Trophoblast cell (in vitro differentiated cells and primary cell): ENCODE measurements at regions not wholly inside any gene's neighbourhood (a gene's known extent, or its start where the extent isn't known, plus 50 kb on each side); places are given as distances from the start of the nearest gene placed in this dataset.

Experiments
- DNase-seq, 2 donors: peaks; one replicate each; pipeline ENCODE4 v3.0.0-alpha.2; 2016
- H2AFZ ChIP-seq: 2 replicates; pipeline ENCODE4 v1.6.1; 2013; ENCODE audit warnings: low read length, moderate library complexity, mild to moderate bottlenecking; ENCODE audit not compliant: insufficient read depth, poor library complexity
- H2AK5ac ChIP-seq: 2 replicates; pipeline ENCODE4 v1.6.1; 2013; ENCODE audit warnings: mild to moderate bottlenecking, low read length
- H2BK120ac ChIP-seq: 2 replicates; pipeline ENCODE4 v1.6.1; 2013; ENCODE audit warnings: low read length, mild to moderate bottlenecking, moderate library complexity; ENCODE audit not compliant: insufficient read depth, poor library complexity
- H2BK12ac ChIP-seq: 2 replicates; pipeline ENCODE4 v1.6.1; 2013; ENCODE audit warnings: mild to moderate bottlenecking, low read length, moderate library complexity
- H2BK5ac ChIP-seq: 2 replicates; pipeline ENCODE4 v1.6.1; 2013; ENCODE audit warnings: low read length, low read depth, moderate library complexity, mild to moderate bottlenecking; ENCODE audit not compliant: poor library complexity
- H3K14ac ChIP-seq: 2 replicates; pipeline ENCODE4 v1.6.1; 2013; ENCODE audit warnings: mild to moderate bottlenecking, low read length
- H3K18ac ChIP-seq: 2 replicates; pipeline ENCODE4 v1.6.1; 2013; ENCODE audit warnings: mild to moderate bottlenecking, low read length
- H3K23ac ChIP-seq: 2 replicates; pipeline ENCODE4 v1.6.1; 2013; ENCODE audit warnings: low read length
- H3K27ac ChIP-seq: 2 replicates; pipeline ENCODE4 v1.5.1; 2013; ENCODE audit warnings: low read depth, mild to moderate bottlenecking, inconsistent platforms, low read length, moderate library complexity
- H3K27me3 ChIP-seq: 2 replicates; pipeline ENCODE4 v1.6.1; 2013; ENCODE audit warnings: inconsistent platforms, mild to moderate bottlenecking, low read length, moderate library complexity; ENCODE audit not compliant: insufficient read depth
- H3K36me3 ChIP-seq, 2 experiments: 1 replicate in 1 of 2; 2 replicates in 1 of 2; pipeline ENCODE4 v1.6.1; 2013; ENCODE audit warnings: low read length in 2 of 2, mild to moderate bottlenecking in 2 of 2, moderate library complexity in 1 of 2; ENCODE audit not compliant: insufficient read depth in 2 of 2, control insufficient read depth in 1 of 2
- H3K4ac ChIP-seq: 2 replicates; pipeline ENCODE4 v1.6.1; 2013; ENCODE audit warnings: low read depth, mild to moderate bottlenecking, low read length, moderate library complexity
- H3K4me1 ChIP-seq, 2 experiments: 1 replicate in 1 of 2; 2 replicates in 1 of 2; pipeline ENCODE4 v1.6.1; 2013; ENCODE audit warnings: low read length in 2 of 2, mild to moderate bottlenecking in 2 of 2, moderate library complexity in 1 of 2; ENCODE audit not compliant: insufficient read depth in 2 of 2, control insufficient read depth in 1 of 2
- H3K4me2 ChIP-seq: 2 replicates; pipeline ENCODE4 v1.6.1; 2013; ENCODE audit warnings: inconsistent platforms, mild to moderate bottlenecking, low read length, moderate library complexity
- H3K4me3 ChIP-seq: 2 replicates; pipeline ENCODE4 v1.5.1; 2013; ENCODE audit warnings: mild to moderate bottlenecking, low read depth, low read length, inconsistent platforms
- H3K79me1 ChIP-seq: one replicate; pipeline ENCODE4 v1.6.1; 2013; ENCODE audit warnings: low read length
- H3K79me2 ChIP-seq: 2 replicates; pipeline ENCODE4 v1.6.1; 2013; ENCODE audit warnings: low read length, mild to moderate bottlenecking; ENCODE audit not compliant: control insufficient read depth, insufficient read depth, poor library complexity
- H3K9ac ChIP-seq: 2 replicates; pipeline ENCODE4 v1.6.1; 2013; ENCODE audit warnings: mild to moderate bottlenecking, low read length
- H3K9me3 ChIP-seq: 2 replicates; pipeline ENCODE4 v1.6.1; 2013; ENCODE audit warnings: low read depth, mild to moderate bottlenecking, control low read depth, inconsistent platforms, low read length; ENCODE audit not compliant: insufficient read depth
- H4K12ac ChIP-seq: 2 replicates; pipeline ENCODE4 v1.6.1; 2013; ENCODE audit warnings: low read depth, mild to moderate bottlenecking, low read length, moderate library complexity
- H4K8ac ChIP-seq: 2 replicates; pipeline ENCODE4 v1.6.1; 2013; ENCODE audit warnings: low read depth, mild to moderate bottlenecking, low read length, moderate library complexity
- H4K91ac ChIP-seq: one replicate; pipeline ENCODE4 v1.6.1; 2013; ENCODE audit warnings: low read depth, mild to moderate bottlenecking, low read length, moderate library complexity
- WGBS: extraction: QIAGEN DNeasy Blood & Tissue Kit; methylation state at CpG from one replicate; pipeline ENCODE4 v1.1.7; 2013; ENCODE audit warnings: missing lambda C conversion rate; ENCODE audit not compliant: insufficient read length, insufficient coverage; ENCODE audit errors: extremely low coverage; 5-methylcytosine and 5-hydroxymethylcytosine counted together

DNA sequence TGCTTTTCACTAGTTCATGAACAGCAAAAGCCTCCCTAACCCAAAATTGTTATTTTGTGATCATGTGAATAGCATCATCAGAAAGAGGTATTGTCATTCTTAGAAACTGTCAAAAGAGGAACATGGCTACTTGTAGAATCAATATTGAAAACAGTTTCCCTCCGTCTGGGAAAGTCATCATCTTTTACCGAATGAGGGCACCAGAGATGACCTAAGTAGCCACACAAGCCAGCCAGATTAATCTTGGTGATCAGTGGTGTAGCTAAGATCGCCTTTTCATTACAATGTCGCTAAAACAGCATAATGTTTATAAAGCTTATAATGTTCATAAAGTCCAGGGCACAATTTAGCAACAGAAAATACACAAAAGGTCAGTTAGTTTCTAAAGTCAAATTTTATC is 136.1 kb downstream of the SIPA1L2 start:
- Histone ChIP-seq H2AFZ (no peak overlapping the region), H4K8ac (no peak overlapping the region), H3K4me1 (no peaks in the 10 kb centered on the region), H2BK5ac (no peak overlapping the region), H3K14ac (no peak overlapping the region), H4K12ac (no peak overlapping the region), H3K23ac (no peak overlapping the region), H2AK5ac (no peak overlapping the region), H3K27ac (no peak overlapping the region), H2BK120ac (no peak overlapping the region), H4K91ac (no peak overlapping the region), H3K27me3 (no peaks in the 10 kb centered on the region), H3K4me3 (no peak overlapping the region), H3K79me2 (no peaks in the 10 kb centered on the region), H3K36me3 (peaks cover 0 to 9% of the 10 kb centered on the region in 2 experiments), H3K4ac (no peak overlapping the region), H3K4me2 (no peak overlapping the region), H3K18ac (no peak overlapping the region), H2BK12ac (no peak overlapping the region), H3K79me1 (no peaks in the 10 kb centered on the region), H3K9ac (no peak overlapping the region), H3K9me3 (no peaks in the 10 kb centered on the region)
- DNase-seq = no peak
- no CpG with 5 or more reads among the region's 4 CpGs for WGBS

DNA sequence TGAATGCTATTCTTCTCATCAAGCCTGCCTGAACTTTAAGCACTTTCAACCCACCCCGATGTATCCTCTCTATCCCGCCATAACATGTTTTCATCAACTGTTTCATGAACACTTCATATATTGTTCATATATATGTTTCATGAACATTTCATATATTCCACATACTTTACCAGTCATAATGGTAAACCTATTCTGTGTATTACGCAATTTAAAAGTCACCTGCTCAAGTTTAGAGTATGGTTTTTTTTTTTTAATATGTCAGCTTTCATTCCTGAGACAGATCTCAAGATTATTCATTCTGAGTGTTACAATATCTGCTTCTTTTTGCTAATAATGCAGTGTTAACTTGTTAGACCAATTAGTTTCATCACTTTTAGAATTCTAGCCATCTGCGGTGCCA is 140.7 kb downstream of the SIPA1L2 start:
- Histone ChIP-seq H3K27me3 (no peaks in the 10 kb centered on the region), H3K27ac (no peak overlapping the region), H2AK5ac (no peak overlapping the region), H4K12ac (no peak overlapping the region), H3K9ac (no peak overlapping the region), H2BK5ac (no peak overlapping the region), H3K9me3 (peaks cover 2% of the 10 kb centered on the region), H3K4me3 (no peak overlapping the region), H3K14ac (no peak overlapping the region), H3K23ac (no peak overlapping the region), H3K79me1 (no peaks in the 10 kb centered on the region), H4K91ac (no peak overlapping the region), H3K4me2 (no peak overlapping the region), H3K4me1 (peaks cover 0 to 2% of the 10 kb centered on the region in 2 experiments), H3K4ac (no peak overlapping the region), H2AFZ (no peak overlapping the region), H2BK12ac (no peak overlapping the region), H3K18ac (no peak overlapping the region), H4K8ac (no peak overlapping the region), H2BK120ac (no peak overlapping the region), H3K36me3 (peaks cover 3 to 17% of the 10 kb centered on the region in 2 experiments), H3K79me2 (no peaks in the 10 kb centered on the region)
- no peak for DNase-seq
- no CpG with 5 or more reads among the region's 4 CpGs for WGBS

DNA sequence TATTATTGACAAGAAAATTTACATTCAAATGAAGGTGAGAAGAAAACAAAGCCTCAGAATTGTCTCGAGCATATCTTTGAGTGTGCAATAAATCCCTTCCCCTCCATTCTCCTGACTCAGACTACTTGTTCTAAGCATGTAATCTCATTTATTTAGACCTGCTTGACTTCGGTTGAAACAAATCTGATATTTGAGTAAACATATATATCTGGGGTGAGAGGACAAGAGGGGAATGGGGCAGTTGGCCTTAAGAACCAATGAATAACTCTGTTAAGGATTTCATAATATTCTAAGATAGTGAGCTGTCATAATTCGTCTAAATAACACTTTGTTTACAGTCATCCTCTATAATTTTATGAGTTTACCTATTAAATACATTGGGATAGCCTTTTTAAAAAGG is 142.7 kb downstream of the SIPA1L2 start:
- WGBS = no CpG with 5 or more reads among the region's 3 CpGs
- peaks cover 0 to 2% of the 10 kb centered on the region in 2 experiments for H3K4me1 ChIP-seq
- DNase-seq = no peak

DNA sequence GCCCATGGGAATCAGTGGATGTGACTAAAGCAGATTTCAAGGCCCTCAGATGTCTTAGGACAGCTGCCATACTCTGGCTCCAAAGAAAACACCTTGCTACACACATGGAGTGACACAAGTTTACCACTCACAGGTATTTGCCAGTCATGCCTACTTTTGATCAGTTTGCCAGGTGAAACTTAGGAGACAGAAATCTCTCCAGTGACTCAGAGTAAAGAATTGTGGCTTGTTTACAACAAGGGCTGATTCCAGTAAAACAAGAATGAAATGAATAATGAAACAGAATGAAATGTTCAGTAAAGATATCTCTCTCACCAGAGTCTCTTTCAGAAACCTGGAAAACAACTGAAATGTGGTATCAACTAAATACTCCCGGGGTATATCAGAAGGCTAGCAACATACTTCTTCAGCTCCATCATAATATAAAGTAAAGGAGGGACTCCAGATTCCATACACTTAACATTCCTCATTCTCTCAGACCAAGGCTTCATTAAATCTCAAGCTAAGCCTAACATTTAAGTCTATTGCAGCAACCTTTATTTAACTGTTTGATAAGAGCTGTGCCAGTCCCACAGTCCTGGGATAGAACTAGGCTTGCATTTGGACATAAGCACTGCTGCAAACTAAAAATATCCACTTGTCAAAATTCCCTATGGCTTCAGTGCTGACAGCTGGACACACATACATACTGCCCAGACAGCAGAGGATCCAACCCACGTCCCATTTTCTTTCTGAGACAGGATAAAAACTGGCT is 143.3 kb downstream of the SIPA1L2 start:
- DNase-seq = peak in 1 of 2 donors; percentile 65
- Histone ChIP-seq H3K4me1 (peaks cover 0 to 2% of the 10 kb centered on the region in 2 experiments), H2AK5ac (no peak overlapping the region), H4K8ac (no peak overlapping the region), H2AFZ (no peak overlapping the region), H4K12ac (no peak overlapping the region), H3K4me3 (no peak overlapping the region), H3K27me3 (no peaks in the 10 kb centered on the region), H3K18ac (no peak overlapping the region), H2BK120ac (no peak overlapping the region), H2BK5ac (no peak overlapping the region), H3K27ac (no peak overlapping the region), H2BK12ac (no peak overlapping the region), H3K79me1 (no peaks in the 10 kb centered on the region), H3K14ac (no peak overlapping the region), H3K36me3 (peaks cover 7 to 16% of the 10 kb centered on the region in 2 experiments), H3K4ac (no peak overlapping the region), H3K9me3 (peaks cover 2% of the 10 kb centered on the region), H3K4me2 (no peak overlapping the region), H3K79me2 (no peaks in the 10 kb centered on the region), H3K9ac (no peak overlapping the region), H4K91ac (no peak overlapping the region), H3K23ac (no peak overlapping the region)
- no CpG with 5 or more reads among the region's 2 CpGs for WGBS

More for the DNA sequence above, 142.7 kb downstream of the SIPA1L2 start:
- Histone ChIP-seq H2AFZ (no peak overlapping the region), H4K12ac (no peak overlapping the region), H4K8ac (no peak overlapping the region), H3K9ac (no peak overlapping the region), H3K9me3 (peaks cover 2% of the 10 kb centered on the region), H3K14ac (no peak overlapping the region), H3K4ac (no peak overlapping the region), H2AK5ac (no peak overlapping the region), H3K23ac (no peak overlapping the region), H3K18ac (no peak overlapping the region), H4K91ac (no peak overlapping the region), H3K79me2 (no peaks in the 10 kb centered on the region), H3K27ac (no peak overlapping the region), H2BK5ac (no peak overlapping the region), H3K36me3 (peaks cover 7 to 16% of the 10 kb centered on the region in 2 experiments), H3K27me3 (no peaks in the 10 kb centered on the region), H3K4me3 (no peak overlapping the region), H3K79me1 (no peaks in the 10 kb centered on the region), H2BK120ac (no peak overlapping the region), H2BK12ac (no peak overlapping the region), H3K4me2 (no peak overlapping the region)
